Omental fat pad (tissue), 3 donors: ENCODE measurements at regions not wholly inside any gene's neighbourhood (a gene's known extent, or its start where the extent isn't known, plus 50 kb on each side); places are given as distances from the start of the nearest gene placed in this dataset.

Experiments used
- ATAC-seq: fragments of 150-250 bp; one replicate; pipeline ENCODE4 v1.9.1; 2016; ENCODE audit warnings: mild to moderate bottlenecking, moderate library complexity; ENCODE audit not compliant: low FRiP score
- DNase-seq: peaks from one replicate; pipeline ENCODE4 v3.0.0-alpha.2; 2019; ENCODE audit warnings: low spot score
- TF ChIP-seq, protein P1 (sequence below), 3 donors: fragments of 450-650 bp; IDR thresholded peaks; one replicate each; pipeline ENCODE4 v1.5.1; 2016 to 2017; ENCODE audit warnings: antibody characterized with exemption in 3 of 3, mild to moderate bottlenecking in 3 of 3, moderate library complexity in 2 of 3

DNA sequence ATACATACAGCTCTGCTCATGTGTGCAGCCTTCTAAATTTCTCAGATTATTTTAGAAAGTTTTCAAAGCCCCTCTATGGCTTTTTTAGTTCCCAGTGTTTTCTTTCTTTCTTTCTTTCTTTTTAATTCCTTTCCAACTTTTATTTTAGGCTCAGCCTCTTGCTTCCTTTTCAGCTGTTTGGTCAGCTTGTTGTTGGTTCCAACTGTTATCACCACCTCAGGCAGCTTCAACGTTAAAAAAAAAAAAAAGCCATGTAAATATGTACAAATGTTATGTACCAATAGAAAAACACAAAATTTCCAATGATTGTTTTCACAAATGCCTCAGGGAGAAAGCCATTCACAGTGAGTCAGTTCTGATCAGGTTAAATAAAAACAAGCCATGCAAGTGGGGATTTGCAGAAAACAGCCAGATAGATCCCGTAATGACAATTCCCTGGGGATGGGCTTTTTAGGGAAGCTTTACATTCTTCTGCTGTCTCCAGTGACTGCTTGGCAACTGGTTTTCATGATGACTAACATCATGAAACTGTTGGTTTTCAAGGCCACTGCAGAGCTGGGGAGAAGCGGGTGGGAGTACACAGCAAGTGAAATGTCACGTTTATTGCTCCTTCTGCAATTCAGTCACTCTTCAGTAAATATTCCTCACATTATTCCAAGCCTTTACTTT lies 908.4 kb downstream of the EPHA3 start:
- no peak for ATAC-seq

DNA sequence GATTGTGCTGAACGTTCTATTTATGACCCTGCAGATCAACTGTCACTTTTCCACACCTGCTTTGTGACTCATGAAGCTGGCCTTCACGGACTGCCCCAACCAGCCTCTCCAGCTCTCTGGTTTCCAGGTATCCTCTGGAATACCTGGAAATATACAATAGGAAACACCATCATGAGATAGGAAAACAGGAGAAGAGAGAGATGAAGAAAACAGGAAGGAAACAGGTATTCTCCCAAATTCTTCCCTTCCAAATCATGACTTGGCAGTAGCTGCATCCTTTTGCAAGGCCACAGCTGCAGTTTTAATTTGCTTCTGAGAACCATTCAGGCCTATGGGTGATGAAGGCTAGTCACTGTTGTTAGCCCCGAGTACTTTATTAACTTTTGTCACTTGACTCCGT lies 909.1 kb downstream of the EPHA3 start:
- DNase-seq (no peak), ATAC-seq (no peak)
- TF ChIP-seq, protein P1, sequence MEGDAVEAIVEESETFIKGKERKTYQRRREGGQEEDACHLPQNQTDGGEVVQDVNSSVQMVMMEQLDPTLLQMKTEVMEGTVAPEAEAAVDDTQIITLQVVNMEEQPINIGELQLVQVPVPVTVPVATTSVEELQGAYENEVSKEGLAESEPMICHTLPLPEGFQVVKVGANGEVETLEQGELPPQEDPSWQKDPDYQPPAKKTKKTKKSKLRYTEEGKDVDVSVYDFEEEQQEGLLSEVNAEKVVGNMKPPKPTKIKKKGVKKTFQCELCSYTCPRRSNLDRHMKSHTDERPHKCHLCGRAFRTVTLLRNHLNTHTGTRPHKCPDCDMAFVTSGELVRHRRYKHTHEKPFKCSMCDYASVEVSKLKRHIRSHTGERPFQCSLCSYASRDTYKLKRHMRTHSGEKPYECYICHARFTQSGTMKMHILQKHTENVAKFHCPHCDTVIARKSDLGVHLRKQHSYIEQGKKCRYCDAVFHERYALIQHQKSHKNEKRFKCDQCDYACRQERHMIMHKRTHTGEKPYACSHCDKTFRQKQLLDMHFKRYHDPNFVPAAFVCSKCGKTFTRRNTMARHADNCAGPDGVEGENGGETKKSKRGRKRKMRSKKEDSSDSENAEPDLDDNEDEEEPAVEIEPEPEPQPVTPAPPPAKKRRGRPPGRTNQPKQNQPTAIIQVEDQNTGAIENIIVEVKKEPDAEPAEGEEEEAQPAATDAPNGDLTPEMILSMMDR (IDR thresholded peaks at IDR 0.05): no peak

More for the DNA sequence above, 908.4 kb downstream of the EPHA3 start:
- no peak for DNase-seq
- TF ChIP-seq, protein P1 (IDR thresholded peaks at IDR 0.05): no peak

DNA sequence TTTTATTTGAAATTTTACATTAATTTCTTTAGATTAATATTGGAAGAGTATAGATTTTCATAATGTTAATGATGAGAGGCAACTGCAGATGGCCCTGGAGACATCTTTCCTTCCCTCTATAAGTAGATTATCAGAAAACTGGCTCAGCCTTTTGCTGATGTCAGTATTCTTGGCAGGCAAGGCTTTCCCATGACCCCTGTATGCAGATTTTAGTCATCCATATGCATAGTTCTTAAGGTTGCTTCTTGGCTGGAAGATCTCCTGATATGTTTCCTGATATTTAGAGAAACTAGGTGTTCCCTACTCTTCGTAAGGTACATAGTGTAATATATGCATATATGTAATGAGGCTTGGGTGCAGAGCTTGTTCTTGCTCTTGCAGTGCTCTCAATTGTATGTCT lies 911.4 kb downstream of the EPHA3 start:
- TF ChIP-seq, protein P1 (IDR thresholded peaks at IDR 0.05): no peak
- DNase-seq: no peak
- no peak for ATAC-seq

DNA sequence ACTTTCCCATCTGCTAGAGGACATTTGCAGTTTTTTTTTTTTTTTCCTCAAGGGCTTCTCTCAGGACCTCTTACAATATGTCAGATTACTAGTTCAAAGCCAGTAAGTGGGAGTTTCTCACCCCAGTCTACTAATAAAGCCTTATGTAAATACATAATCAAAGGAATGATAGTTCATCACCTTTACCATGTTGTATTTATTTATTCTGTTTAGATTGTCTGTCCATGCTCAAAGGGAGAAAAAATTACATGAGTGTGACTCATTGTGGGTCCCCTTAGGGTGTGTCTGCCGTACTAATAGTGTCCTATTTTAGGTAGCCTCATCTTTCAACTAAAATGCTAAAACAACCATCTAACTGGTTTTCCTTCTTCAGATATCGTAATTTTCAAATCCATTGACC lies 917.6 kb downstream of the EPHA3 start:
- ATAC-seq (no peak), DNase-seq (no peak)
- TF ChIP-seq, protein P1 (IDR thresholded peaks at IDR 0.05): no peak

DNA sequence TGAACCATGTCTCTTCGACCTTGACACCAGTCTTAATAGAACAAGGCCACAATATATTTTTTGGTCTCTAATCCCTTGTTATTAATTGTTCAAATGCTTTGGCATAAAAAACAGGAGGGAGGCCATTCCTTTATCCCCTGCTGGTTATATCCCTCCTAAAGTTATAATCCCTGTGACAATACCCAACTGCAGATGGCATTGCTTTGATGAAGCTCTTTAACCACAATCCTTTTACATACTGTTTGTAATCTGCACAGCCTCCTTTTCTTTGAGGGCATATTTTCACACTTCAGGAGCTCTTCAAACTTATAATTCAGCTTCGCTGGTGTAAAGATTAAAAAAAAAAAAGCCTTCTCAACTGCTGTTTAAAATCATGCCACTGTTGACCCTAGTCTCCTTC lies 919.0 kb downstream of the EPHA3 start:
- TF ChIP-seq, protein P1 (IDR thresholded peaks at IDR 0.05): no peak
- no peak for ATAC-seq
- no peak for DNase-seq

DNA sequence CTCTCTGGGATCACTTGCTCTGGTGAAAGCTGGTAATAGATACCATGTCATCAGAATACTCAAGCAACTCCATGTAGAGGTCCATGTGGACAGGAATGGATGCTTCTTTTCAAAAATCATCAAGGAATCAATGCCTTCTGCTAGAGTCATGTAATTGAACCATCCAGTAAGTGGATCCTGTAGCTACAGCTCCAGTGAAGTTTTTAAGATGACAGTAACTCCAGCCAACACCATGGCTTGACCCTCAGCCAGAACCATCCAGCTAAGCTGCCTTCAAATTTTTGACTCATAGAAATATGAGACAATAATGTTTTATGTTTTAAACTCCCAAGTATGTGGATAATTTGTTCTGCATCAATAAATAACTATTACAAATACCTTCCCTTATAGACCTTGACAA lies 923.7 kb downstream of the EPHA3 start:
- TF ChIP-seq, protein P1 (IDR thresholded peaks at IDR 0.05): no peak
- ATAC-seq (no peak), DNase-seq (no peak)

DNA sequence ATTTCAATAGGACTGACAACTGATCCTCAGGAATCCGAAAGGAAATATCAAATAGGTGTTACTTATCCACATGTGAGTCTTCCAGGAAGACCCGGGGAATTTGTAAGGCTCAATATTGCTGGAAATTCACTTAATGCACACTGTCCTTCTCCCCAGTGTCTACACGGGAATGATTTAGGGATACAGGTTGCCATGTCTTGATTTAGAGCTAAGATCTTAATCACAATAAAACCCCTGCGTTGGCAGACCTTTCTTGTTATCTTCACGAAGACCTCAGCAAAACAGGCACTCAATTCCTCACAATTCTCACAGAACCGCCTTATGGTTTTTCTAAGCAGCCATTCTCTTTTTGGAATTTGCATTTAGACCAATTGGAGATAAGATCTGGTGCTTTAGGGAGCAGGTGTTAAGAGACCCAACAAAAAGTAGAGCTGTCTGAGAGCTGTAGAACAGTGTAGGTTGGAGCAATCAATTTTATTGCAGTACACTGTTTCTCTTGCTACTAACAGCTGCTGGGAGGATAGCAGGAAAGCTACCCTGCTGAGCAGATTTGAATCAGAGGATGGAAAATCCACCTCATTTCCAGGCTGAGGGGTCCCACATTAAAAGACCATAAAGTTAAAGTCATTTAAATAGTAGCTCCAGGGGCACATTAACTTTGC lies 925.7 kb downstream of the EPHA3 start:
- TF ChIP-seq, protein P1 (IDR thresholded peaks at IDR 0.05): no peak
- ATAC-seq: no peak
- no peak for DNase-seq
